ENCODE measurements at regions not wholly inside any gene's neighbourhood (a gene's known extent, or its start where the extent isn't known, plus 50 kb on each side); places are given as distances from the start of the nearest gene placed in this dataset.

DNA sequence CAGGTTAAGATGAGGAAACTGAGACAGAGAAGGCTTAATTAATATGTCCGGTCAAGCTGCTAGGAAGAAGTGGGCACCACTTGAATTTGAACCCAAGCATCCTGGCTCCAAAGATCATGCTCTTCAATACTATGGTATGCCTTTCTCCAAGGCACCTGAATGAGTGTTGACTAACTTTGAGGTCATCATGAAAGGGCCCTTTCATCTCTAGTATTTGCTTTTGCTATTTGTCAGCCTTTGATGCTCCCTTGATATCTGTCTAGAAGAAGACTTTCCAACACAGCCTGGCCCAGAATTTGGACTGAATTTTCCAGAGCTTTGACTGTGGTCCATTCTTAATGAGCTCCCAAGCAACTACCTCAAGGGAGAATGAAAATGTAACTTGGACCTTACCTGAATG, 179.1 kb upstream of the DKK2 start:
- TF ChIP-seq TAF1 (IDR thresholded peaks at IDR 0.05; ENCODE audit: borderline replicate concordance, low read depth, low read length), result no peak
- TF ChIP-seq POLR2AphosphoS5 (IDR thresholded peaks at IDR 0.05; ENCODE audit: low read depth, low read length), result no peak
- TF ChIP-seq POLR2A (IDR thresholded peaks at IDR 0.05; ENCODE audit: low read depth, low read length), result no peak
